Chondrocyte (in vitro differentiated cells): ENCODE measurements at regions not wholly inside any gene's neighbourhood (a gene's known extent, or its start where the extent isn't known, plus 50 kb on each side); places are given as distances from the start of the nearest gene placed in this dataset.
A peak's percentile ranks its signal among the peaks of the same experiment; 100 is the strongest.
"Not testable (repeated sequence)": the region's sequence is repeated elsewhere in the genome, so short reads cannot be mapped to it uniquely, and the experiment has no call there.

Source experiments
- DNase-seq: peaks from one replicate; pipeline ENCODE4 v3.0.0; 2021; ENCODE audit warnings: mixed read lengths, low spot score
- H3K27ac Mint-ChIP-seq: one replicate; pipeline ENCODE4 v1.8.0; 2021; ENCODE audit warnings: mild to moderate bottlenecking, moderate library complexity, mixed read lengths; ENCODE audit not compliant: unreplicated experiment
- H3K27me3 Mint-ChIP-seq: 2 replicates; pipeline ENCODE4 v1.8.0; 2021; ENCODE audit warnings: low read depth, mixed read lengths
- H3K36me3 Mint-ChIP-seq: 2 replicates; pipeline ENCODE4 v1.8.0; 2021; ENCODE audit warnings: low read depth, mixed read lengths
- H3K4me1 Mint-ChIP-seq: 2 replicates; pipeline ENCODE4 v1.8.0; 2021; ENCODE audit warnings: low read depth, mild to moderate bottlenecking, mixed read lengths
- H3K4me3 Mint-ChIP-seq: one replicate; pipeline ENCODE4 v1.8.0; 2021; ENCODE audit warnings: mild to moderate bottlenecking, moderate library complexity, mixed read lengths; ENCODE audit not compliant: unreplicated experiment
- H3K9me3 Mint-ChIP-seq: 2 replicates; pipeline ENCODE4 v1.8.0; 2021; ENCODE audit warnings: low read depth, mixed read lengths
- CTCF ChIP-seq: fragments of 200-600 bp; sonication (generic); IDR thresholded peaks from 2 replicates; pipeline ENCODE4 v1.5.0; 2021; ENCODE audit warnings: antibody characterized with exemption, mild to moderate bottlenecking, moderate library complexity

GRCh38 chr9:113682297-113682771 lies 193.8 kb upstream of the ZNF618 start:
- H3K27me3 Mint-ChIP-seq, result peaks cover 33% of the 10 kb centered on the region

DNA sequence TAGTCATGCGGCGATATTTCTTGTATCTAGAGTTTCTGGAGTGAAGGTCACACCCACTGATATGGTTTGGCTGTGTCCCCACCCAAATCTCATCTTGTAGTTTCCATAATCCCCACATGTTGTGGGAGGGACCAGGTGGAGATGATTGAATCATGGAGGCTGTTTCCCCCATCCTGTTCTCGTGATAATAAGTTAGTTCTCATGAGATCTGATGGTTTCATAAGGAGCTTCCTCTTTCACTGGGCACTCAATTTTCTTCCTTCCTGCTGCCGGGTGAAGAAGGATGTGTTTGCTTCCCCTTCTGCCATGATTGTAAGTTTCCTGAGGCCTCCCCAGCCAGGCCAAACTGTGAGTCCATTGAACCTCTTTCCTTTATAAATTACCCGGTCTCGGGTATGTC lies 190.5 kb upstream of the ZNF618 start:
- H3K27ac Mint-ChIP-seq, H3K4me1 Mint-ChIP-seq, DNase-seq, H3K9me3 Mint-ChIP-seq, H3K4me3 Mint-ChIP-seq, H3K36me3 Mint-ChIP-seq: not testable (repeated sequence)
- H3K27me3 Mint-ChIP-seq, result peaks cover 47% of the 10 kb centered on the region

More at GRCh38 chr9:113682297-113682771, 193.8 kb upstream of the ZNF618 start:
- Mint-ChIP-seq H3K4me3 (no peak overlapping the region), H3K36me3 (no peaks in the 10 kb centered on the region), H3K4me1 (peaks cover 7% of the 10 kb centered on the region), H3K9me3 (no peaks in the 10 kb centered on the region), H3K27ac (peak overlapping the region; percentile 9)
- peak; percentile 94 for TF ChIP-seq CTCF
- no peak for DNase-seq

DNA sequence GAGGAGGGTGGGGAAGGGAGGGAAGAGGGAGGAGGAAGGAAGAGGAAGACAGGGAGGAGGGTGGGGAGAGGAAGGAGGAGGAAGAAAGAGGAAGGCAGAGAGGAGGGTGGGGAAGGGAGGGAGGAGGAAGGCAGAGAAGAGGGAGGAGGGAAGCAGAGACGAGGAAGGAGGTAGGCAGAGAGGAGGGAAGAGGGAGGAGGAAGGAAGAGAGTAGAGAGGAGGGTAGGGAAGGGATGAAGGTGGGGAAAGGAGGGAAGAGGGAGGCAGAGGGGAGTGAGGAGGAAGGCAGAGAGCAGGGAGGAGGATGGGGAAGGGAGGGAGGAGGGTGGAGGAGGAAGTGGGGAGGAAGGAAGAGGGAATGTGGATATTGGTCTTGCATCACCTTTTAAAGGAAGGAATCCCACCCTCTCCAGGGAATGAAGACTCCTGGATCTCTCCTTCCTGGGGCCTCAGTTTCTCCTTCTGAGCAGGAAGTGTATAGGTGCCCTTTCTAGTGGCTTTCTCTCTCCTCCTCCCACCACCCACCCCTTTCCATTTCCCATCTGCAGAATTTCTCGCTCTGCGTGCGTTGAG lies 188.9 kb upstream of the ZNF618 start:
- no peak for DNase-seq
- no peak overlapping the region for H3K4me3 Mint-ChIP-seq
- peaks cover 7% of the 10 kb centered on the region for H3K4me1 Mint-ChIP-seq
- no peaks in the 10 kb centered on the region for H3K9me3 Mint-ChIP-seq
- no peak for TF ChIP-seq CTCF
- no peaks in the 10 kb centered on the region for H3K36me3 Mint-ChIP-seq
- peaks cover 48% of the 10 kb centered on the region for H3K27me3 Mint-ChIP-seq
- no peak overlapping the region for H3K27ac Mint-ChIP-seq

GRCh38 chr9:113687680-113688371 lies 188.3 kb upstream of the ZNF618 start:
- H3K27me3 Mint-ChIP-seq, result peaks cover 48% of the 10 kb centered on the region
- peak overlapping the region; percentile 16 for H3K4me3 Mint-ChIP-seq
- peaks cover 3% of the 10 kb centered on the region for H3K4me1 Mint-ChIP-seq
- H3K9me3 Mint-ChIP-seq, result no peaks in the 10 kb centered on the region
- H3K27ac Mint-ChIP-seq, result no peak overlapping the region
- no peaks in the 10 kb centered on the region for H3K36me3 Mint-ChIP-seq
- no peak for DNase-seq
- TF ChIP-seq CTCF, result no peak

DNA sequence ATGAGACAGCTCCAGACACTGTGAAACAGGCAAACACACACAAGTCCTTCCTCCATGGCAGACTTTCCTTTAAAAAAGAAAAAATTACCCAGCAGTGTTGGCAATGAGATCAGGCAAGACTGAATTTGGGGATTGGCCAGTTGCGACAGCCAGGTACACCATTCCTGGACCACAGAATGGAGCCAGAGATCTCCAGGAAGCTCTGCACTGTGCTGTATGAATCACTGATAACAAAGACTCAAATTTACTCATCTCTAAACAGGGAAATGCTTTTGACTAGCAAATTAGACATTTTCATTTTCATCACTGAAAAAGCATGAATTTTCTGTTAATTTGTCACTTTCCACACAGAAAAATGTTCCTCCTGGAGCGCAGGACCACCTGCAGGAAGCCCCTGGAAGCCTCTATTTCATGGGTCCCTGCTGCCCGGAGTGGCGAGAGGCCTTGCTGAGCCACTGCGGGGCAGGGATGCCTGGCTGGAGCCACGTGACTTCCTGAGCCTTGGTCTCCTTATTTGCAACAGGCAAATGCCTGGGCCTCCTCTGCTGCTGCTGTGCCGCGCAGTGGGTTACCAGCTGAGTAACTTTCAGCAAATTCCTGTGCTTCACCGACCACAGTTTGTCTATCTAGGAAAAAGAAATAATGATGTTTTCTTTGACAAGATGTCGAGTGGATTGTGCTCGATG lies 185.9 kb upstream of the ZNF618 start:
- no peak overlapping the region for H3K27ac Mint-ChIP-seq
- no peaks in the 10 kb centered on the region for H3K36me3 Mint-ChIP-seq
- peaks cover 39% of the 10 kb centered on the region for H3K27me3 Mint-ChIP-seq
- DNase-seq, result no peak
- H3K4me1 Mint-ChIP-seq, result peaks cover 7% of the 10 kb centered on the region
- no peak for TF ChIP-seq CTCF
- no peak overlapping the region for H3K4me3 Mint-ChIP-seq
- H3K9me3 Mint-ChIP-seq, result no peaks in the 10 kb centered on the region
